Immature natural killer cell (primary cell): ENCODE measurements at regions not wholly inside any gene's neighbourhood (a gene's known extent, or its start where the extent isn't known, plus 50 kb on each side); places are given as distances from the start of the nearest gene placed in this dataset.

Experiments used
- DNase-seq, 3 donors: peaks; one replicate each; pipeline ENCODE4 v3.0.0; 2022; ENCODE audit warnings: mixed read lengths in 1 of 3
- H3K27ac Mint-ChIP-seq, 6 donors: one replicate each; pipeline ENCODE4 v1.8.0; 2020; ENCODE audit warnings: mixed read lengths in 6 of 6, mild to moderate bottlenecking in 5 of 6, inconsistent platforms in 4 of 6, moderate library complexity in 3 of 6
- H3K27me3 Mint-ChIP-seq, 3 donors: one replicate each; pipeline ENCODE4 v1.8.0; 2020 to 2021; ENCODE audit warnings: low read depth in 3 of 3, mild to moderate bottlenecking in 3 of 3, mixed read lengths in 3 of 3, moderate library complexity in 3 of 3, inconsistent platforms in 1 of 3
- H3K36me3 Mint-ChIP-seq, 3 donors: one replicate each; pipeline ENCODE4 v1.8.0; 2020; ENCODE audit warnings: mixed read lengths in 3 of 3, inconsistent platforms in 2 of 3, mild to moderate bottlenecking in 2 of 3
- H3K4me1 Mint-ChIP-seq, 2 donors: one replicate each; pipeline ENCODE4 v1.8.0; 2020; ENCODE audit warnings: inconsistent platforms in 2 of 2, mild to moderate bottlenecking in 2 of 2, mixed read lengths in 2 of 2, moderate library complexity in 1 of 2
- H3K4me3 Mint-ChIP-seq, 5 donors: one replicate each; pipeline ENCODE4 v1.8.0; 2020; ENCODE audit warnings: mild to moderate bottlenecking in 5 of 5, mixed read lengths in 5 of 5, inconsistent platforms in 3 of 5, moderate library complexity in 3 of 5
- H3K9me3 Mint-ChIP-seq, 6 donors: one replicate each; pipeline ENCODE4 v1.8.0; 2020; ENCODE audit warnings: mild to moderate bottlenecking in 6 of 6, mixed read lengths in 6 of 6, inconsistent platforms in 4 of 6, moderate library complexity in 3 of 6

- no peaks in the 10 kb centered on the region for H3K4me1 Mint-ChIP-seq
- H3K27ac Mint-ChIP-seq: no peak overlapping the region
- peaks cover 0 to 2% (median 1%) of the 10 kb centered on the region in 3 donors for H3K27me3 Mint-ChIP-seq
- H3K36me3 Mint-ChIP-seq: peaks cover 0 to 3% (median 0%) of the 10 kb centered on the region in 3 donors
- H3K9me3 Mint-ChIP-seq: peaks cover 4 to 44% (median 9%) of the 10 kb centered on the region in 6 donors
- no peak for DNase-seq
- no peak overlapping the region for H3K4me3 Mint-ChIP-seq
Observed at GRCh38 chr2:122643725-122644329, 888.4 kb downstream of the TSN start.

GRCh38 chr2:122651236-122651635 lies 895.8 kb downstream of the TSN start:
- no peak overlapping the region for H3K27ac Mint-ChIP-seq
- no peak overlapping the region for H3K4me3 Mint-ChIP-seq

GRCh38 chr2:122651780-122652179 lies 896.3 kb downstream of the TSN start:
- Mint-ChIP-seq H3K9me3 (peaks cover 3 to 50% (median 11%) of the 10 kb centered on the region in 6 donors), H3K27ac (no peak overlapping the region), H3K36me3 (no peaks in the 10 kb centered on the region), H3K27me3 (peaks cover 0 to 3% (median 3%) of the 10 kb centered on the region in 3 donors), H3K4me3 (no peak overlapping the region), H3K4me1 (no peaks in the 10 kb centered on the region)
- DNase-seq: no peak

More at GRCh38 chr2:122651236-122651635, 895.8 kb downstream of the TSN start:
- peaks cover 3 to 47% (median 9%) of the 10 kb centered on the region in 6 donors for H3K9me3 Mint-ChIP-seq
- H3K27me3 Mint-ChIP-seq: peaks cover 0 to 3% (median 3%) of the 10 kb centered on the region in 3 donors
- DNase-seq: no peak
- no peaks in the 10 kb centered on the region for H3K4me1 Mint-ChIP-seq
- H3K36me3 Mint-ChIP-seq: no peaks in the 10 kb centered on the region

DNA sequence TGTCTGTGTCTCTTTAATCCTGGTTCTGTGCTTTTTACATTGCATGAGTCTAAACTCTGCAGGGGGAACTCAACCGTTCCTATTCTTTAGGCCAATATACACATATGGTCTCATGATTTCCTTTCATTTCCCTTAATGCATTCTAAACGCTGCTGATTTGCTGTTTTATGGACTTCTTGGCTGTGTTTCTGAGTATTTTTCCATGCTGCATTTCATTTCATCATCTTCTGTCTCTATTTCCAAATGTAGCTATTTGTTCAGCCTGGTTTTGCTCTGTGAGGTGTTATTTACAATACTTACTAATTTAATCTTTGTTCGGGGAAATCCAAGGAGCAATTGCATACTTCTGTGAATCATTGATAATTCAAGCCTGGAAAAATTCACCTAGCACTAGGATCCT lies 897.2 kb downstream of the TSN start:
- Mint-ChIP-seq H3K27me3 (peaks cover 0 to 3% (median 3%) of the 10 kb centered on the region in 3 donors), H3K4me1 (no peaks in the 10 kb centered on the region), H3K9me3 (peaks cover 3 to 49% (median 11%) of the 10 kb centered on the region in 6 donors), H3K4me3 (no peak overlapping the region), H3K36me3 (no peaks in the 10 kb centered on the region), H3K27ac (no peak overlapping the region)
- no peak for DNase-seq

DNA sequence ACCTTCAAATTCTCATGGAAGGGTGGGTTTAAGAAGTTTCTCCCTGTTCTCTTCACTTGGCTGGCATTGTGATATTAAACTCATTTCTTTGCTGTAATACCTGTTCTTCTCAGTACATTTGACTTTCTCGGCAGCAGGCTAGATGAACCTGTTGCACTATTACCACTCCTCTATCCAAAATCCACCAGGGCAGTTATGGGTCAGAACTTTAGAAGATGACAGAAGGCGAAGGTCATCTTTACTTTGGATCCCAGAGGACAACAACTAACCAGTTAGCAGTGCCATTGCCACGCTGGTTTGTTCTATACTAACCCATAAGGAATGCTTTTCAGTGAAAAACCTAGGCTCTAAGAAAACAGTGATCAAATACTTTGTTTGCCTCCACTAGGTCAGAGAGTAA lies 901.0 kb downstream of the TSN start:
- Mint-ChIP-seq H3K4me3 (no peak overlapping the region), H3K27ac (no peak overlapping the region), H3K4me1 (no peaks in the 10 kb centered on the region), H3K27me3 (peaks cover 0 to under 1% (median 0%) of the 10 kb centered on the region in 3 donors), H3K9me3 (peaks cover 0 to 39% (median 11%) of the 10 kb centered on the region in 6 donors), H3K36me3 (no peaks in the 10 kb centered on the region)
- no peak for DNase-seq

DNA sequence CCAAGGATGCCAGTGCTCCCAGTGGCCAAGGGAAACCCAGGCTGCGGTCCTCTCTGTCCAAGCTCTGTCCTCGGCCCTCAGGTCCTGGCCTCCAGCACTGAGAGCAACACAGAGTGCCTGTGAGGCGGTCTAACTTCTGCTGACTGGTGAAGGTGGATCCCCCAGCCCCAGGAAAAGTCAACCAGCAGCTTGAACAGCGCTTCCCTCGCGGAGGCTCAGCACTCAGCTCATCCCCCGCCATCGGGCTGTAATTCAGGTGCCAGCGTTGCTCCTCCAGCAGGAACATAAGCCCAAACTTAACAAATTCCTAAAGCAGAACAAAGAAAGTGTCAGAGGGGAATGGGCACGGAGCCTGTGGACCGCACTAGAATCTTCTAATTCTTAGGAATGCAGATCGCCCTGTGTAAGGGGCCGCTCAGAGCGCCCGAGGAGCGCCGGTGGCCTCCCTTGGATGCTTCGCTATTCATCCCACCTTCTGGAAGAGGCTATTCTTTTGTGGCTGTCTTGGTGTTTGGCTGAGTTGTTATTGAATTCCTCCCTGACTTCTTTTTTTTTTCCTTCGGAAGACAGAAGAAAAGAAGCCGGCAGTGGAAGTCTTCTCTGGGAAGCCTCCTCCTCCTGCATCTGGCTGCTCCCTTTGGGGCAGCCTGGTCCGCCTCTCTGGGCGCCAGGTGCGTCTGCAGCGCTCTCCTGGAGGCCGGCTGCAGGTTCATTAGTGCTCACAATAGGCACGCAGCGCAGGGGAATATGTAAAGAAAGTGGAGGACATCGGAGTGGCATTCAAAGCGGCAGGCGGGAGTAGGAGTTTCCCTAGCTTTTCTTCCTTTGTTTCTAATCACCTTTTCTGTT lies 905.6 kb downstream of the TSN start:
- no peaks in the 10 kb centered on the region for H3K4me1 Mint-ChIP-seq
- DNase-seq: no peak
- H3K27ac Mint-ChIP-seq: no peak overlapping the region
- peaks cover 0 to 2% (median 1%) of the 10 kb centered on the region in 3 donors for H3K27me3 Mint-ChIP-seq
- H3K36me3 Mint-ChIP-seq: no peaks in the 10 kb centered on the region
- peaks cover 4 to 30% (median 9%) of the 10 kb centered on the region in 6 donors for H3K9me3 Mint-ChIP-seq
- no peak overlapping the region for H3K4me3 Mint-ChIP-seq

GRCh38 chr2:122663620-122664019 lies 908.2 kb downstream of the TSN start:
- peaks cover 4 to 27% (median 7%) of the 10 kb centered on the region in 6 donors for H3K9me3 Mint-ChIP-seq
- H3K4me1 Mint-ChIP-seq: no peaks in the 10 kb centered on the region
- no peak overlapping the region for H3K27ac Mint-ChIP-seq
- no peak overlapping the region for H3K4me3 Mint-ChIP-seq
- no peak for DNase-seq
- H3K27me3 Mint-ChIP-seq: peaks cover 0 to 2% (median 1%) of the 10 kb centered on the region in 3 donors
- no peaks in the 10 kb centered on the region for H3K36me3 Mint-ChIP-seq

DNA sequence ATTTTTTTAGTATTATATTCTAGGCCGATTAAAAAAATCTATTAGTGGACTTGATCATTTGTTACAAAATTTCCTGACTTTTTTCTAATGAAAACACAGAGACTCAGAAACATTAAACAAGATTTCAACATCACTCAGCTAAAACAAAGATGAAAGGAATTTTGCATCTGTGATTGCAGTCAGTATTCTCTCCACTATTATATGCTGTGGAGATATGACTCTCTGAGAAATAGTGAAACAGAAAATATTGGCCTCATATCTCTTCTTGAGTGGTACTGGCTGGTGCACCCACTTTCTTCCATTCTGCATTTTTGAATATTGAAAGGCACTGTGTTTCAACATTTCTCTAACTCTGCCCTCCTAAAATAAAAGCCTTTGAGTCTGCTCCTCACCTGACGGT lies 914.2 kb downstream of the TSN start:
- Mint-ChIP-seq H3K36me3 (no peaks in the 10 kb centered on the region), H3K27me3 (peaks cover 0 to 2% (median 1%) of the 10 kb centered on the region in 3 donors), H3K9me3 (peaks cover 5 to 31% (median 8%) of the 10 kb centered on the region in 6 donors)

DNA sequence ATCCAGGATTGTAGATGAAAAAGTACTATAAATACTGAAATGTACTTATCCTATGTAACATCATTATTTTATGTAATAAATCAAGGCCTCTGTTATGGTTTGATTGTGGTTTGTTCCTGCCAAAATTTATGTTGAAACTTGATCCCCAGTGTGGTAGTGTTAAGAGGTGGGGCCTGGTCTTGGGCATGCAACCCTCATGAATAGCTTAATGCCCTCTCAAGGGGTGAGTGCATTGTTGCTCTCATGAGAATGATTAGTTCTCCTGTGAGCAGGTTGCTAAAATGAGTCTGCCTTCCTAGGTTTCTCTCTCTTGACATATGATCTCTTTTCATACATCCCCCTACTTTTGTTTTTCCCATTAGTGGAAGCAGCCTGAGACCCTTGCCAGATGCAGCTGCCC lies 915.4 kb downstream of the TSN start:
- H3K4me3 Mint-ChIP-seq: no peak overlapping the region
- no peak overlapping the region for H3K27ac Mint-ChIP-seq
- H3K9me3 Mint-ChIP-seq: peaks cover 2 to 39% (median 8%) of the 10 kb centered on the region in 6 donors

More for the DNA sequence above, 914.2 kb downstream of the TSN start:
- Mint-ChIP-seq H3K4me1 (no peaks in the 10 kb centered on the region), H3K27ac (no peak overlapping the region), H3K4me3 (no peak overlapping the region)
- no peak for DNase-seq

GRCh38 chr2:122680662-122681061 lies 925.2 kb downstream of the TSN start:
- peaks cover 0 to 1% (median 0%) of the 10 kb centered on the region in 3 donors for H3K27me3 Mint-ChIP-seq
- H3K9me3 Mint-ChIP-seq: peaks cover 3 to 49% (median 11%) of the 10 kb centered on the region in 6 donors
- no peaks in the 10 kb centered on the region for H3K4me1 Mint-ChIP-seq

More for the DNA sequence above, 915.4 kb downstream of the TSN start:
- Mint-ChIP-seq H3K27me3 (peaks cover 0 to 2% (median 1%) of the 10 kb centered on the region in 3 donors), H3K4me1 (no peaks in the 10 kb centered on the region), H3K36me3 (no peaks in the 10 kb centered on the region)
- DNase-seq: no peak

DNA sequence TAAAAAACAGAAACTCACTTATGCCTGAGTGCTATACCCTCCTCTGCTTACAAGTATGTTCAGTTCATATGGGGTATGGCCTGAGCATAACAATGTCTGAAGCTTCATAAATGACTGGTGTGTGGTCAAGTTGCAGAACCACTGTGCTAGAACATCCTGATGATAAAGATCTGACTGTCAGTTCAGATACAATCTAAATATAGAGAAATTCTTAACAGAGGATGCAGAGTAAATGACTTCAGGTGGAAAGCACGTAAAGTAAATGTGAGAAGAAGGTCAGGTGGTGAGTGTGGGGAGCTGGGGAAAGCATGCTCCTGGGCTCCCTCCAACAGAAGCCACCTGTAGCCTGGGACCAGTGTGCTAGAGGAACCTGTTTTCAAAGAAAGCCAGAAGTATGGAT lies 926.2 kb downstream of the TSN start:
- Mint-ChIP-seq H3K27me3 (peaks cover 0 to 1% (median 1%) of the 10 kb centered on the region in 3 donors), H3K9me3 (peaks cover 9 to 51% (median 14%) of the 10 kb centered on the region in 6 donors), H3K27ac (no peak overlapping the region), H3K36me3 (peaks cover 0 to 6% (median 5%) of the 10 kb centered on the region in 3 donors), H3K4me3 (no peak overlapping the region), H3K4me1 (no peaks in the 10 kb centered on the region)
- no peak for DNase-seq

More at GRCh38 chr2:122680662-122681061, 925.2 kb downstream of the TSN start:
- Mint-ChIP-seq H3K36me3 (no peaks in the 10 kb centered on the region), H3K4me3 (no peak overlapping the region), H3K27ac (no peak overlapping the region)
- no peak for DNase-seq

DNA sequence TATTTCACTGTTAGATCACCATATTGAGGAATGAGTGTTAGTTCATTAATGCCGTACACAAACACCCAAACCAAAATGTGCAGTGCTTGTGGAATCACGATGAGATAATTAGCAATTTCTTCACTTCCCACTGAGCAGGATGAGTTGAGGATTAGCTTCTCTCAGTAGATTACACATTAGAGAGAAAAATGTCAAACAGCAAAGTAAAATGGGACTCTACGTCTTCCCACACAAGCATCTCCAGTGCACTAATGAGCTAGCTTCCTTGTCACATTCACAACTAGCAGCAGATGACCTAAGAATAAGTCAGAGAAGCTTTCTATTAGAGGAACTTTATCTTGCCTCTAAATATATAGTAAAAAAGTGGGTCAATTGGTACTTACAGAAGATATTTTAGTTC lies 926.9 kb downstream of the TSN start:
- peaks cover 0 to 6% (median 5%) of the 10 kb centered on the region in 3 donors for H3K36me3 Mint-ChIP-seq
- peaks cover 7 to 46% (median 15%) of the 10 kb centered on the region in 6 donors for H3K9me3 Mint-ChIP-seq
- no peaks in the 10 kb centered on the region for H3K4me1 Mint-ChIP-seq
- H3K27ac Mint-ChIP-seq: no peak overlapping the region
- peaks cover 0 to 1% (median 1%) of the 10 kb centered on the region in 3 donors for H3K27me3 Mint-ChIP-seq
- DNase-seq: no peak
- no peak overlapping the region for H3K4me3 Mint-ChIP-seq

GRCh38 chr2:122683018-122683417 lies 927.6 kb downstream of the TSN start:
- Mint-ChIP-seq H3K27ac (no peak overlapping the region), H3K36me3 (peaks cover 0 to 6% (median 5%) of the 10 kb centered on the region in 3 donors), H3K4me1 (no peaks in the 10 kb centered on the region), H3K4me3 (no peak overlapping the region), H3K9me3 (peaks cover 6 to 45% (median 15%) of the 10 kb centered on the region in 6 donors), H3K27me3 (peaks cover 0 to 1% (median 1%) of the 10 kb centered on the region in 3 donors)
- no peak for DNase-seq
